Fibroblast of lung (primary cell): ENCODE measurements at regions not wholly inside any gene's neighbourhood (a gene's known extent, or its start where the extent isn't known, plus 50 kb on each side); places are given as distances from the start of the nearest gene placed in this dataset.

ENCODE experiments used
- DNase-seq, 2 donors: peaks; one replicate each; pipeline versions ENCODE4 v3.0.0 to v3.0.0-alpha.2; 2010; ENCODE audit warnings: low read depth in 2 of 2
- H2AFZ ChIP-seq: 2 replicates; pipeline ENCODE4 v1.5.1; 2012; ENCODE audit warnings: low read length, control low read depth, inconsistent platforms
- H3K27ac ChIP-seq: 2 replicates; pipeline ENCODE4 v1.5.1; 2011; ENCODE audit warnings: low read length, control low read depth; ENCODE audit not compliant: insufficient read depth
- H3K27me3 ChIP-seq: 2 replicates; pipeline ENCODE4 v1.5.1; 2011; ENCODE audit warnings: mild to moderate bottlenecking, low read length; ENCODE audit not compliant: control insufficient read depth, insufficient read depth
- H3K36me3 ChIP-seq: 2 replicates; pipeline ENCODE4 v1.5.1; 2011; ENCODE audit warnings: low read length; ENCODE audit not compliant: control insufficient read depth, insufficient read depth
- H3K4me1 ChIP-seq: 2 replicates; pipeline ENCODE4 v1.5.1; 2011; ENCODE audit warnings: low read length; ENCODE audit not compliant: control insufficient read depth, insufficient read depth; ENCODE audit errors: extremely low read depth
- H3K4me2 ChIP-seq: 2 replicates; pipeline ENCODE4 v1.5.1; 2011; ENCODE audit warnings: low read length, control low read depth; ENCODE audit not compliant: insufficient read depth; ENCODE audit errors: extremely low read depth
- H3K4me3 ChIP-seq, 4 experiments: fragments of 200-600 bp in 1 of 4; sonication (generic) in 1 of 4; replicated peaks in 1 of 4; 2 replicates each; pipeline ENCODE4 v1.5.1; 2011 to 2016; ENCODE audit warnings: low read length in 4 of 4, low read depth in 3 of 4, mild to moderate bottlenecking in 3 of 4, control low read depth in 2 of 4, inconsistent platforms in 1 of 4, mixed read lengths in 1 of 4; ENCODE audit not compliant: insufficient read depth in 1 of 4; ENCODE audit errors: control extremely low read depth in 1 of 4
- H3K79me2 ChIP-seq: 2 replicates; pipeline ENCODE4 v1.5.1; 2012; ENCODE audit warnings: mild to moderate bottlenecking, low read length, inconsistent platforms; ENCODE audit not compliant: control insufficient read depth, insufficient read depth
- H3K9ac ChIP-seq: 2 replicates; pipeline ENCODE4 v1.5.1; 2011; ENCODE audit warnings: mild to moderate bottlenecking, low read length, control low read depth; ENCODE audit not compliant: insufficient read depth
- H3K9me3 ChIP-seq: 2 replicates; pipeline ENCODE4 v1.5.1; 2012; ENCODE audit warnings: low read depth, low read length; ENCODE audit not compliant: control insufficient read depth, insufficient read depth
- H4K20me1 ChIP-seq: 2 replicates; pipeline ENCODE4 v1.5.1; 2011; ENCODE audit warnings: low read length; ENCODE audit not compliant: control insufficient read depth, insufficient read depth; ENCODE audit errors: extremely low read depth
- CTCF ChIP-seq, 2 donors: IDR thresholded peaks in 1 of 2; conservative IDR thresholded peaks in 1 of 2; 1 replicate in 1 of 2; 2 replicates in 1 of 2; pipeline ENCODE4 v1.5.1; 2011 to 2012; ENCODE audit warnings: low read length in 2 of 2, control low read depth in 1 of 2, inconsistent platforms in 1 of 2, low read depth in 1 of 2, mild to moderate bottlenecking in 1 of 2
- EZH2 ChIP-seq: IDR thresholded peaks from 2 replicates; pipeline ENCODE4 v1.5.1; 2012; ENCODE audit warnings: low read length, control low read depth, mild to moderate bottlenecking; ENCODE audit errors: missing control alignments

- Histone ChIP-seq H3K9me3 (no peaks in the 10 kb centered on the region), H3K36me3 (no peaks in the 10 kb centered on the region), H3K4me1 (no peaks in the 10 kb centered on the region), H4K20me1 (no peaks in the 10 kb centered on the region), H3K27ac (no peak overlapping the region), H3K79me2 (no peaks in the 10 kb centered on the region), H3K9ac (no peak overlapping the region), H3K27me3 (no peaks in the 10 kb centered on the region), H3K4me3 (no peak overlapping the region), H3K4me2 (no peak overlapping the region), H2AFZ (no peak overlapping the region)
- no peak for DNase-seq
- no peak for TF ChIP-seq CTCF (conservative IDR thresholded peaks at IDR 0.05 in 1 of 2, IDR thresholded peaks at IDR 0.05 in 1 of 2; ENCODE audit: low read depth in 1 of 2, low read length in 2 of 2)
- TF ChIP-seq EZH2, result no peak
These were observed 828.9 kb upstream of the ZNF608 start for GRCh38 chr5:125575171-125575890.

GRCh38 chr5:125575891-125576505, 829.6 kb upstream of the ZNF608 start:
- H3K4me2 ChIP-seq, result no peak overlapping the region
- H3K27me3 ChIP-seq, result no peaks in the 10 kb centered on the region
- no peak overlapping the region for H3K4me3 ChIP-seq

More at GRCh38 chr5:125575891-125576505, 829.6 kb upstream of the ZNF608 start:
- peak; percentile 49 to 59 for DNase-seq
- H4K20me1 ChIP-seq, result no peaks in the 10 kb centered on the region
- no peaks in the 10 kb centered on the region for H3K36me3 ChIP-seq
- H3K9me3 ChIP-seq, result no peaks in the 10 kb centered on the region
- H3K9ac ChIP-seq, result no peak overlapping the region
- no peaks in the 10 kb centered on the region for H3K79me2 ChIP-seq
- H3K4me1 ChIP-seq, result no peaks in the 10 kb centered on the region
- peak overlapping the region; percentile 1 for H2AFZ ChIP-seq
- no peak overlapping the region for H3K27ac ChIP-seq
- TF ChIP-seq EZH2 (no peak), CTCF (conservative IDR thresholded peaks at IDR 0.05 in 1 of 2, IDR thresholded peaks at IDR 0.05 in 1 of 2; ENCODE audit: low read depth in 1 of 2, low read length in 2 of 2) (peak in 1 of 2 donors; percentile 10)
